DND-41 (cell line): ENCODE measurements at regions not wholly inside any gene's neighbourhood (a gene's known extent, or its start where the extent isn't known, plus 50 kb on each side); places are given as distances from the start of the nearest gene placed in this dataset.

Experiments used
- ATAC-seq: fragments of 200-7000 bp; cut with Tn5 transposase; 3 replicates; pipeline ENCODE4 v1.9.1; 2021; ENCODE audit warnings: low read depth; ENCODE audit not compliant: insufficient read depth
- DNase-seq: peaks from one replicate; pipeline ENCODE4 v3.0.0-alpha.2; 2020
- H2AFZ ChIP-seq: 2 replicates; pipeline ENCODE4 v1.6.0; 2012; ENCODE audit warnings: low read depth, low read length
- H3K27ac ChIP-seq: 2 replicates; pipeline ENCODE4 v1.5.1; 2012; ENCODE audit warnings: low read length, inconsistent platforms
- H3K27me3 ChIP-seq: fragments of 200-600 bp; sonication (generic); 2 replicates; pipeline ENCODE4 v1.6.0; 2012; ENCODE audit warnings: low read length, mild to moderate bottlenecking, inconsistent platforms; ENCODE audit not compliant: insufficient read depth, poor library complexity
- H3K36me3 ChIP-seq: 2 replicates; pipeline ENCODE4 v1.5.1; 2012; ENCODE audit warnings: low read length, inconsistent platforms; ENCODE audit not compliant: insufficient read depth
- H3K4me1 ChIP-seq: 2 replicates; pipeline ENCODE4 v1.5.1; 2012; ENCODE audit warnings: mild to moderate bottlenecking, low read length; ENCODE audit not compliant: insufficient read depth
- H3K4me2 ChIP-seq: 2 replicates; pipeline ENCODE4 v1.6.0; 2012; ENCODE audit warnings: mild to moderate bottlenecking, moderate library complexity, low read length, inconsistent platforms; ENCODE audit not compliant: insufficient read depth
- H3K4me3 ChIP-seq, 2 experiments: fragments of 200-600 bp in 1 of 2; shearing (Covaris generic) in 1 of 2; 2 replicates each; pipeline ENCODE4 v1.5.1; 2012 to 2016; ENCODE audit warnings: inconsistent platforms in 2 of 2, low read length in 2 of 2, mild to moderate bottlenecking in 2 of 2, low read depth in 1 of 2, moderate library complexity in 1 of 2
- H3K79me2 ChIP-seq: 2 replicates; pipeline ENCODE4 v1.6.0; 2012; ENCODE audit warnings: low read length, inconsistent platforms; ENCODE audit not compliant: insufficient read depth
- H3K9ac ChIP-seq: 2 replicates; pipeline ENCODE4 v1.6.0; 2012; ENCODE audit warnings: low read depth, mild to moderate bottlenecking, inconsistent platforms, low read length, moderate library complexity
- H3K9me3 ChIP-seq: 2 replicates; pipeline ENCODE4 v1.5.1; 2012; ENCODE audit warnings: low read length, moderate library complexity, mild to moderate bottlenecking, inconsistent platforms; ENCODE audit not compliant: insufficient read depth, severe bottlenecking
- H4K20me1 ChIP-seq: 2 replicates; pipeline ENCODE4 v1.6.0; 2012; ENCODE audit warnings: low read length; ENCODE audit not compliant: insufficient read depth
- EZH2 ChIP-seq: IDR thresholded peaks from 3 replicates; pipeline ENCODE4 v1.6.1; 2012; ENCODE audit warnings: borderline replicate concordance, low read depth, mild to moderate bottlenecking, moderate library complexity, low read length, inconsistent platforms; ENCODE audit not compliant: severe bottlenecking
- TF ChIP-seq, protein P1 (sequence below): IDR thresholded peaks from 2 replicates; pipeline ENCODE4 v1.5.1; 2012; ENCODE audit warnings: borderline replicate concordance, low read length, moderate library complexity, mild to moderate bottlenecking; ENCODE audit not compliant: poor library complexity, severe bottlenecking; ENCODE audit errors: extremely low read depth

- Histone ChIP-seq H3K79me2 (no peaks in the 10 kb centered on the region), H3K27ac (no peak overlapping the region), H3K9me3 (no peaks in the 10 kb centered on the region), H3K4me3 (no peak overlapping the region), H3K27me3 (peaks cover 4% of the 10 kb centered on the region), H3K9ac (no peak overlapping the region), H2AFZ (no peak overlapping the region), H3K36me3 (no peaks in the 10 kb centered on the region), H4K20me1 (no peaks in the 10 kb centered on the region), H3K4me2 (no peak overlapping the region), H3K4me1 (no peaks in the 10 kb centered on the region)
- TF ChIP-seq, protein P1, sequence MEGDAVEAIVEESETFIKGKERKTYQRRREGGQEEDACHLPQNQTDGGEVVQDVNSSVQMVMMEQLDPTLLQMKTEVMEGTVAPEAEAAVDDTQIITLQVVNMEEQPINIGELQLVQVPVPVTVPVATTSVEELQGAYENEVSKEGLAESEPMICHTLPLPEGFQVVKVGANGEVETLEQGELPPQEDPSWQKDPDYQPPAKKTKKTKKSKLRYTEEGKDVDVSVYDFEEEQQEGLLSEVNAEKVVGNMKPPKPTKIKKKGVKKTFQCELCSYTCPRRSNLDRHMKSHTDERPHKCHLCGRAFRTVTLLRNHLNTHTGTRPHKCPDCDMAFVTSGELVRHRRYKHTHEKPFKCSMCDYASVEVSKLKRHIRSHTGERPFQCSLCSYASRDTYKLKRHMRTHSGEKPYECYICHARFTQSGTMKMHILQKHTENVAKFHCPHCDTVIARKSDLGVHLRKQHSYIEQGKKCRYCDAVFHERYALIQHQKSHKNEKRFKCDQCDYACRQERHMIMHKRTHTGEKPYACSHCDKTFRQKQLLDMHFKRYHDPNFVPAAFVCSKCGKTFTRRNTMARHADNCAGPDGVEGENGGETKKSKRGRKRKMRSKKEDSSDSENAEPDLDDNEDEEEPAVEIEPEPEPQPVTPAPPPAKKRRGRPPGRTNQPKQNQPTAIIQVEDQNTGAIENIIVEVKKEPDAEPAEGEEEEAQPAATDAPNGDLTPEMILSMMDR: no peak
- no peak for TF ChIP-seq EZH2
- ATAC-seq: no peak
- no peak for DNase-seq
Observed at GRCh38 chr5:175012267-175012666, 287.9 kb downstream of the MSX2 start.

DNA sequence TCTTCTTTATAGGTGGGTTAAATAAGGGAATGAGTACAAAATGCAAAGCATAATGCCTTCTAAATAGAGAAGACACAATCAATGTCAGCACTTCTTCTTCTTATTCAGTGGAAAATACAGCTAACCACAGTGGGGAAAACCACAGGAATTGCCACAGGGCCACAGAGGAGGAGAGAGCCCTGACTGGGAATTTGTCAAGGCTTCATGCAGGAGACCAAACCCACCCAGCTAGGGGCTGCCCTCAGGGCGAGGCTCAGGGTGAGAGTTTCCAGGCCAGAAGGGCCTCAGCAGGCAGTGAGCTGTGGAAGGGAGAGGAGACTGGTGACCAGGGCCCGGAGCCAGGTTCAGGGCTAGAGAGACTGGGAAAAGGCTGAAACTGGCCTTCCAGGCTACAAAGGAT is 279.1 kb downstream of the MSX2 start:
- Histone ChIP-seq H3K36me3 (no peaks in the 10 kb centered on the region), H3K27me3 (no peaks in the 10 kb centered on the region), H3K9me3 (no peaks in the 10 kb centered on the region), H4K20me1 (no peaks in the 10 kb centered on the region), H3K4me3 (no peak overlapping the region), H3K9ac (no peak overlapping the region), H3K27ac (no peak overlapping the region), H3K79me2 (no peaks in the 10 kb centered on the region), H3K4me1 (no peaks in the 10 kb centered on the region), H2AFZ (no peak overlapping the region), H3K4me2 (no peak overlapping the region)
- TF ChIP-seq, protein P1: no peak
- TF ChIP-seq EZH2: no peak
- ATAC-seq (no peak), DNase-seq (no peak)

DNA sequence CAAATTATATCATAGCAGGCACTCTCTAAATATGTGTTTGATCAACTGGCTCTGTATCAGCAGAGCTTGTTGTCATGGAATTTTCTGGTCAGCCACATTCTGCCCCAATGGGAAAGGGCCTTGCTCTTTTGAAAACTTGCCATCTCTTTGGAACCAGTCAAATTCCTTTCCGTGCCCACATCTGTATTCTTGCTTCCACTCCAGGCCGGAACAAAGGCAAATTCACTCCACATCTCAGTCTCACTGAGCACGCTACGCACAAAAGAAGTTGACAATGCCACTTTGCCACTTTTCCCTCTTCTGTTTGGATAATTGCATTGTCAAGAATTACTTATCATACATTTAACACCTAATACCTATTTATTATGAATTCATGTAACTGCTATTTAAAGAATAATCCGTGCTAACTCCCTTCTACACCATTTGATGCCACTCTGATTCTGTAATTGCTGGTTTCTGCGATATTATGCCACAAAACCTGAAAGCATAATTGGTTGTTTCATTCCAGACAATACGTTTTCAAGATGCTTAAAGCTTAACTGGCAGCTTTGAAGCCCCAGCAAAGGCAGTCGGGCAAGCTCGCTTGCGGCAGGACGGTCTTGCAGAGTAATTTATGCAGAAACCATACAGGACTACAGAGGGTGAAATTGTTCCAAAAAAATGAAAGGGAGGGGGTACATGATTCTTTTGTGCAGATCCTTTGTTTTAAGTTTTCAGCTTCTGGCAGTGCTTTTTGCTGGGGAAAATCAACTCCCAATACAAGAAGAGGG is 277.7 kb downstream of the MSX2 start:
- DNase-seq (no peak), ATAC-seq (no peak)
- no peaks in the 10 kb centered on the region for H3K4me1 ChIP-seq
- no peak overlapping the region for H3K4me2 ChIP-seq
- H3K27ac ChIP-seq: no peak overlapping the region
- no peak overlapping the region for H3K9ac ChIP-seq
- H3K4me3 ChIP-seq: no peak overlapping the region
- H3K36me3 ChIP-seq: no peaks in the 10 kb centered on the region
- no peaks in the 10 kb centered on the region for H3K27me3 ChIP-seq
- H3K79me2 ChIP-seq: no peaks in the 10 kb centered on the region
- H4K20me1 ChIP-seq: no peaks in the 10 kb centered on the region
- no peaks in the 10 kb centered on the region for H3K9me3 ChIP-seq
- TF ChIP-seq, protein P1: no peak
- TF ChIP-seq EZH2: no peak
- no peak overlapping the region for H2AFZ ChIP-seq
